Upper lobe of left lung (tissue), 4 donors: ENCODE measurements at regions not wholly inside any gene's neighbourhood (a gene's known extent, or its start where the extent isn't known, plus 50 kb on each side); places are given as distances from the start of the nearest gene placed in this dataset.

Experiments used
- POLR2A ChIP-seq, 4 donors: fragments of 450-650 bp; IDR thresholded peaks; one replicate each; pipeline ENCODE4 v1.5.1; 2016 to 2017; ENCODE audit warnings: antibody characterized with exemption in 4 of 4, mild to moderate bottlenecking in 2 of 4
- POLR2AphosphoS5 ChIP-seq, 2 donors: sonication (generic); formaldehyde crosslinking; IDR thresholded peaks; one replicate each; pipeline ENCODE4 v1.5.1; 2017; ENCODE audit warnings: antibody characterized with exemption in 2 of 2
- TF ChIP-seq, protein P1 (sequence below), 6 experiments: fragments of 450-650 bp in 4 of 6; fragments of 200-600 bp in 2 of 6; sonication (generic) in 2 of 6; IDR thresholded peaks; one replicate each; pipeline ENCODE4 v1.5.1; 2016 to 2019; ENCODE audit warnings: antibody characterized with exemption in 6 of 6

DNA sequence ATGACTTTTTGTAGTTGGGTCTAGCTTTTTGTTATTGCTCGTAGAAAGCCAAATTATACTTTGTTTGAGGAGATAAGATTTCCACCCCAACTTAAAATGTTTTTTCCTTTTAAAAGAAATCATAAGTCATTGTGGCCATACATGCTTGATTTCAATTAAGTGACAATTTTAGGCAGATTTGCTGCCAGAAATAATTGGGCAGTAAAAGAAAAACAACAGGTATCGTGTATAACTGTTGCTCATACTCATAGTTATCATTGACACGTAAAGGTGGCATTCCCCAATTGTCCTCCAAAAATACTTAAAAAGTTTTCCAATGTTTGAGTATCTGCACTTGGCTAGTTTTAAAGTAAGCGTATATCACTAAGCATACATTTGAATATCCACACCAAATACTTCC, 313.0 kb downstream of the TEX29 start:
- TF ChIP-seq, protein P1, sequence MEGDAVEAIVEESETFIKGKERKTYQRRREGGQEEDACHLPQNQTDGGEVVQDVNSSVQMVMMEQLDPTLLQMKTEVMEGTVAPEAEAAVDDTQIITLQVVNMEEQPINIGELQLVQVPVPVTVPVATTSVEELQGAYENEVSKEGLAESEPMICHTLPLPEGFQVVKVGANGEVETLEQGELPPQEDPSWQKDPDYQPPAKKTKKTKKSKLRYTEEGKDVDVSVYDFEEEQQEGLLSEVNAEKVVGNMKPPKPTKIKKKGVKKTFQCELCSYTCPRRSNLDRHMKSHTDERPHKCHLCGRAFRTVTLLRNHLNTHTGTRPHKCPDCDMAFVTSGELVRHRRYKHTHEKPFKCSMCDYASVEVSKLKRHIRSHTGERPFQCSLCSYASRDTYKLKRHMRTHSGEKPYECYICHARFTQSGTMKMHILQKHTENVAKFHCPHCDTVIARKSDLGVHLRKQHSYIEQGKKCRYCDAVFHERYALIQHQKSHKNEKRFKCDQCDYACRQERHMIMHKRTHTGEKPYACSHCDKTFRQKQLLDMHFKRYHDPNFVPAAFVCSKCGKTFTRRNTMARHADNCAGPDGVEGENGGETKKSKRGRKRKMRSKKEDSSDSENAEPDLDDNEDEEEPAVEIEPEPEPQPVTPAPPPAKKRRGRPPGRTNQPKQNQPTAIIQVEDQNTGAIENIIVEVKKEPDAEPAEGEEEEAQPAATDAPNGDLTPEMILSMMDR (IDR thresholded peaks at IDR 0.05) = no peak
- no peak for TF ChIP-seq POLR2A (IDR thresholded peaks at IDR 0.05)
- TF ChIP-seq POLR2AphosphoS5 (IDR thresholded peaks at IDR 0.05) = no peak
